Naive B cell (primary cell): ENCODE measurements at regions not wholly inside any gene's neighbourhood (a gene's known extent, or its start where the extent isn't known, plus 50 kb on each side); places are given as distances from the start of the nearest gene placed in this dataset.
"Not testable (repeated sequence)": the region's sequence is repeated elsewhere in the genome, so short reads cannot be mapped to it uniquely, and the experiment has no call there.

ENCODE experiments used
- ATAC-seq, 2 donors: fragments of 150-1000 bp; cut with Tn5 transposase; 2 replicates each; pipeline ENCODE4 v1.10.0; 2021; ENCODE audit warnings: low read depth in 2 of 2, mild to moderate bottlenecking in 2 of 2, moderate library complexity in 2 of 2
- DNase-seq: peaks from one replicate; pipeline ENCODE4 v3.0.0; 2022
- H3K27ac Mint-ChIP-seq, 6 donors: one replicate each; pipeline ENCODE4 v1.8.0; 2020 to 2022; ENCODE audit warnings: mild to moderate bottlenecking in 6 of 6, mixed read lengths in 6 of 6, moderate library complexity in 5 of 6, inconsistent platforms in 2 of 6
- H3K27me3 Mint-ChIP-seq, 3 donors: one replicate each; pipeline ENCODE4 v1.8.0; 2021 to 2022; ENCODE audit warnings: mixed read lengths in 3 of 3, mild to moderate bottlenecking in 1 of 3
- H3K36me3 Mint-ChIP-seq, 2 donors: one replicate each; pipeline ENCODE4 v1.8.0; 2020 to 2022; ENCODE audit warnings: mixed read lengths in 2 of 2, inconsistent platforms in 1 of 2, mild to moderate bottlenecking in 1 of 2
- H3K4me1 Mint-ChIP-seq, 3 donors: one replicate each; pipeline ENCODE4 v1.8.0; 2020 to 2022; ENCODE audit warnings: mixed read lengths in 3 of 3, inconsistent platforms in 1 of 3, mild to moderate bottlenecking in 1 of 3, moderate library complexity in 1 of 3
- H3K4me3 Mint-ChIP-seq, 8 donors: one replicate each; pipeline ENCODE4 v1.8.0; 2020 to 2022; ENCODE audit warnings: mild to moderate bottlenecking in 8 of 8, mixed read lengths in 8 of 8, moderate library complexity in 8 of 8, inconsistent platforms in 2 of 8
- H3K9me3 Mint-ChIP-seq, 7 donors: one replicate each; pipeline ENCODE4 v1.8.0; 2020 to 2022; ENCODE audit warnings: mixed read lengths in 7 of 7, mild to moderate bottlenecking in 5 of 7, inconsistent platforms in 2 of 7, moderate library complexity in 1 of 7

- no peak overlapping the region for H3K4me3 Mint-ChIP-seq
- peaks cover 4 to 10% (median 10%) of the 10 kb centered on the region in 3 donors for H3K27me3 Mint-ChIP-seq
- H3K27ac Mint-ChIP-seq, result no peak overlapping the region
- H3K36me3 Mint-ChIP-seq, result peaks cover 4 to 14% of the 10 kb centered on the region in 2 donors
- ATAC-seq (no peak), DNase-seq (no peak)
- peaks cover 5 to 16% (median 12%) of the 10 kb centered on the region in 7 donors for H3K9me3 Mint-ChIP-seq
- no peaks in the 10 kb centered on the region for H3K4me1 Mint-ChIP-seq
Observed at GRCh38 chr10:4623200-4623599, 202.8 kb upstream of the AKR1E2 start.

- no peaks in the 10 kb centered on the region for H3K4me1 Mint-ChIP-seq
- H3K4me3 Mint-ChIP-seq, result no peak overlapping the region
- H3K27ac Mint-ChIP-seq, result no peak overlapping the region
- peaks cover 8 to 11% (median 9%) of the 10 kb centered on the region in 7 donors for H3K9me3 Mint-ChIP-seq
- ATAC-seq (no peak), DNase-seq (no peak)
- peaks cover 0 to 9% of the 10 kb centered on the region in 2 donors for H3K36me3 Mint-ChIP-seq
- H3K27me3 Mint-ChIP-seq, result peaks cover 4 to 14% (median 10%) of the 10 kb centered on the region in 3 donors
Observed at GRCh38 chr10:4622384-4622783, 203.6 kb upstream of the AKR1E2 start.

- H3K27me3 Mint-ChIP-seq, result peaks cover 0 to 16% (median 7%) of the 10 kb centered on the region in 3 donors
- no peaks in the 10 kb centered on the region for H3K4me1 Mint-ChIP-seq
- ATAC-seq (no peak), DNase-seq (no peak)
- H3K27ac Mint-ChIP-seq, result no peak overlapping the region
- H3K36me3 Mint-ChIP-seq, result peaks cover 0 to 9% of the 10 kb centered on the region in 2 donors
- no peak overlapping the region for H3K4me3 Mint-ChIP-seq
- H3K9me3 Mint-ChIP-seq, result peaks cover 8 to 26% (median 21%) of the 10 kb centered on the region in 7 donors
Observed at GRCh38 chr10:4617589-4617988, 208.4 kb upstream of the AKR1E2 start.

- ATAC-seq (no peak), DNase-seq (no peak)
- Mint-ChIP-seq H3K4me3 (no peak overlapping the region), H3K9me3 (peaks cover 8 to 26% (median 21%) of the 10 kb centered on the region in 7 donors), H3K36me3 (peaks cover 0 to 9% of the 10 kb centered on the region in 2 donors), H3K4me1 (no peaks in the 10 kb centered on the region), H3K27me3 (peaks cover 0 to 10% (median 7%) of the 10 kb centered on the region in 3 donors), H3K27ac (no peak overlapping the region)
Observed at GRCh38 chr10:4615042-4615441, 211.0 kb upstream of the AKR1E2 start.

- Mint-ChIP-seq H3K4me3 (no peak overlapping the region), H3K4me1 (no peaks in the 10 kb centered on the region), H3K9me3 (peaks cover 0 to 8% (median 3%) of the 10 kb centered on the region in 7 donors), H3K27ac (no peak overlapping the region), H3K27me3 (no peaks in the 10 kb centered on the region), H3K36me3 (no peaks in the 10 kb centered on the region)
- DNase-seq (no peak), ATAC-seq (no peak)
Observed at GRCh38 chr10:4609251-4609650, 216.8 kb upstream of the AKR1E2 start.

- H3K27ac Mint-ChIP-seq, result no peak overlapping the region
- no peak for ATAC-seq
- H3K4me1 Mint-ChIP-seq, result no peaks in the 10 kb centered on the region
- no peak overlapping the region for H3K4me3 Mint-ChIP-seq
- H3K36me3 Mint-ChIP-seq, result no peaks in the 10 kb centered on the region
- no peaks in the 10 kb centered on the region for H3K27me3 Mint-ChIP-seq
- no peak for DNase-seq
- no peaks in the 10 kb centered on the region for H3K9me3 Mint-ChIP-seq
Observed at GRCh38 chr10:4607681-4608080, 218.3 kb upstream of the AKR1E2 start.

- no peaks in the 10 kb centered on the region for H3K36me3 Mint-ChIP-seq
- H3K27me3 Mint-ChIP-seq, result no peaks in the 10 kb centered on the region
- no peak overlapping the region for H3K4me3 Mint-ChIP-seq
- H3K27ac Mint-ChIP-seq, result peak overlapping the region in 1 of 6 donors; percentile 72
- H3K4me1 Mint-ChIP-seq, result no peaks in the 10 kb centered on the region
- no peak for ATAC-seq
- no peak for DNase-seq
- peaks cover 0 to 2% (median 0%) of the 10 kb centered on the region in 7 donors for H3K9me3 Mint-ChIP-seq
Observed at GRCh38 chr10:4606856-4607636, 219.0 kb upstream of the AKR1E2 start.

GRCh38 chr10:4602764-4603491 lies 223.1 kb upstream of the AKR1E2 start:
- DNase-seq (no peak), ATAC-seq (no peak)
- Mint-ChIP-seq H3K36me3 (no peaks in the 10 kb centered on the region), H3K4me3 (no peak overlapping the region), H3K9me3 (peaks cover 0 to 11% (median 1%) of the 10 kb centered on the region in 7 donors), H3K27ac (no peak overlapping the region), H3K4me1 (no peaks in the 10 kb centered on the region), H3K27me3 (no peaks in the 10 kb centered on the region)

- H3K27ac Mint-ChIP-seq, result no peak overlapping the region
- no peaks in the 10 kb centered on the region for H3K4me1 Mint-ChIP-seq
- H3K27me3 Mint-ChIP-seq, result peaks cover 0 to 8% (median 7%) of the 10 kb centered on the region in 3 donors
- no peaks in the 10 kb centered on the region for H3K36me3 Mint-ChIP-seq
- ATAC-seq, result no peak
- DNase-seq, result no peak
- H3K4me3 Mint-ChIP-seq, result no peak overlapping the region
- peaks cover 0 to 11% (median 1%) of the 10 kb centered on the region in 7 donors for H3K9me3 Mint-ChIP-seq
Observed at GRCh38 chr10:4599471-4599870, 226.5 kb upstream of the AKR1E2 start.

GRCh38 chr10:4597898-4598297 lies 228.1 kb upstream of the AKR1E2 start:
- H3K4me1 Mint-ChIP-seq, result not testable (repeated sequence)

GRCh38 chr10:4596951-4597350 lies 229.1 kb upstream of the AKR1E2 start:
- Mint-ChIP-seq H3K4me3 (no peak overlapping the region), H3K36me3 (no peaks in the 10 kb centered on the region)

More at GRCh38 chr10:4597898-4598297, 228.1 kb upstream of the AKR1E2 start:
- not testable (repeated sequence) for H3K36me3 Mint-ChIP-seq, H3K27ac Mint-ChIP-seq, ATAC-seq, H3K4me3 Mint-ChIP-seq, DNase-seq, H3K27me3 Mint-ChIP-seq
- H3K9me3 Mint-ChIP-seq, result peaks cover 0 to 11% (median 1%) of the 10 kb centered on the region in 7 donors

GRCh38 chr10:4595719-4596319 lies 230.2 kb upstream of the AKR1E2 start:
- no peak overlapping the region for H3K4me3 Mint-ChIP-seq
- no peak overlapping the region for H3K27ac Mint-ChIP-seq
- H3K9me3 Mint-ChIP-seq, result peaks cover 0 to 1% (median 0%) of the 10 kb centered on the region in 7 donors
- ATAC-seq (no peak), DNase-seq (no peak)
- peaks cover 0 to 8% (median 7%) of the 10 kb centered on the region in 3 donors for H3K27me3 Mint-ChIP-seq
- H3K4me1 Mint-ChIP-seq, result no peaks in the 10 kb centered on the region
- no peaks in the 10 kb centered on the region for H3K36me3 Mint-ChIP-seq

More at GRCh38 chr10:4596951-4597350, 229.1 kb upstream of the AKR1E2 start:
- H3K27ac Mint-ChIP-seq, result no peak overlapping the region
- ATAC-seq (no peak), DNase-seq (no peak)
- peaks cover 0 to 7% (median 1%) of the 10 kb centered on the region in 7 donors for H3K9me3 Mint-ChIP-seq
- H3K4me1 Mint-ChIP-seq, result no peaks in the 10 kb centered on the region
- peaks cover 0 to 8% (median 7%) of the 10 kb centered on the region in 3 donors for H3K27me3 Mint-ChIP-seq

GRCh38 chr10:4590807-4591206 lies 235.2 kb upstream of the AKR1E2 start:
- no peaks in the 10 kb centered on the region for H3K4me1 Mint-ChIP-seq
- DNase-seq (no peak), ATAC-seq (no peak)
- no peak overlapping the region for H3K4me3 Mint-ChIP-seq
- peak overlapping the region in 1 of 6 donors; percentile 42 for H3K27ac Mint-ChIP-seq
- H3K36me3 Mint-ChIP-seq, result no peaks in the 10 kb centered on the region
- no peaks in the 10 kb centered on the region for H3K27me3 Mint-ChIP-seq
- H3K9me3 Mint-ChIP-seq, result no peaks in the 10 kb centered on the region
